Esophagus muscularis mucosa (tissue), 3 donors: ENCODE measurements at regions not wholly inside any gene's neighbourhood (a gene's known extent, or its start where the extent isn't known, plus 50 kb on each side); places are given as distances from the start of the nearest gene placed in this dataset.

Experiments used
- POLR2A ChIP-seq: fragments of 450-650 bp; IDR thresholded peaks from one replicate; pipeline ENCODE4 v1.6.1; 2017; ENCODE audit warnings: antibody characterized with exemption, moderate library complexity, mild to moderate bottlenecking, low read depth
- POLR2AphosphoS5 ChIP-seq, 2 donors: sonication (generic); formaldehyde crosslinking; IDR thresholded peaks; one replicate each; pipeline ENCODE4 v1.6.1; 2017; ENCODE audit warnings: antibody characterized with exemption in 2 of 2
- TF ChIP-seq, protein P1 (sequence below), 3 experiments: fragments of 200-600 bp in 2 of 3; fragments of 450-650 bp in 1 of 3; sonication (generic) in 2 of 3; IDR thresholded peaks; one replicate each; pipeline ENCODE4 v1.5.1; 2017 to 2019; ENCODE audit warnings: antibody characterized with exemption in 3 of 3, mild to moderate bottlenecking in 2 of 3, moderate library complexity in 1 of 3

DNA sequence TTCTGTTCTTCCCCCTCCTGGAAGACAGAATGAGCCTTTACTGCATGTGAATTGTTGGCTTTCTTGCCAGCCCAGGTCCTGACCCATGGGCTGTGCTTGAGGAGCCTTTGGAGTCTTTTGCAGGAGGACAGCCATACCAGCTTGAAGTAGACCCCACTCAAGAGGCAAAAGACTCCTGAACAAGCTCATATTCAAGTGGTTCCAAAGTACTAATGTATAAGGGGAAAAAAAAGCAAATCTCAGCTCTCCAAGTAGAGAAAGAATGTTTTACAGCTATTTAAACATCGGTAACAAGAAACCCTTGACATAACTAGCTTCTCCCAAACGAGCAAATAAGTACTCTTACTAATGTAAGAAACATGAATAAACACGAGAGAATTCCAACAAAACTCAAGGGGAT lies 174.9 kb upstream of the MXRA5 start:
- TF ChIP-seq POLR2AphosphoS5 (IDR thresholded peaks at IDR 0.05): no peak
- TF ChIP-seq, protein P1, sequence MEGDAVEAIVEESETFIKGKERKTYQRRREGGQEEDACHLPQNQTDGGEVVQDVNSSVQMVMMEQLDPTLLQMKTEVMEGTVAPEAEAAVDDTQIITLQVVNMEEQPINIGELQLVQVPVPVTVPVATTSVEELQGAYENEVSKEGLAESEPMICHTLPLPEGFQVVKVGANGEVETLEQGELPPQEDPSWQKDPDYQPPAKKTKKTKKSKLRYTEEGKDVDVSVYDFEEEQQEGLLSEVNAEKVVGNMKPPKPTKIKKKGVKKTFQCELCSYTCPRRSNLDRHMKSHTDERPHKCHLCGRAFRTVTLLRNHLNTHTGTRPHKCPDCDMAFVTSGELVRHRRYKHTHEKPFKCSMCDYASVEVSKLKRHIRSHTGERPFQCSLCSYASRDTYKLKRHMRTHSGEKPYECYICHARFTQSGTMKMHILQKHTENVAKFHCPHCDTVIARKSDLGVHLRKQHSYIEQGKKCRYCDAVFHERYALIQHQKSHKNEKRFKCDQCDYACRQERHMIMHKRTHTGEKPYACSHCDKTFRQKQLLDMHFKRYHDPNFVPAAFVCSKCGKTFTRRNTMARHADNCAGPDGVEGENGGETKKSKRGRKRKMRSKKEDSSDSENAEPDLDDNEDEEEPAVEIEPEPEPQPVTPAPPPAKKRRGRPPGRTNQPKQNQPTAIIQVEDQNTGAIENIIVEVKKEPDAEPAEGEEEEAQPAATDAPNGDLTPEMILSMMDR (IDR thresholded peaks at IDR 0.05): no peak
- TF ChIP-seq POLR2A: no peak
